HepG2 (cell line): ENCODE measurements at regions not wholly inside any gene's neighbourhood (a gene's known extent, or its start where the extent isn't known, plus 50 kb on each side); places are given as distances from the start of the nearest gene placed in this dataset.

ENCODE experiments used
- ATAC-seq: fragments of 200-7000 bp; cut with Tn5 transposase; 3 replicates; pipeline ENCODE4 v1.9.1; 2020; ENCODE audit warnings: mild to moderate bottlenecking, moderate library complexity
- BruUV-seq: library from RNA; stranded (reverse); fragments of 400-500 nt; replicated peaks from 2 replicates; lab custom pipeline; 2021; lab: Mats Ljungman, UMichigan
- CTCF ChIA-PET: fragments of 300-600 bp; formaldehyde crosslinking; extraction: SDS; loops from one replicate; lab custom pipeline; 2021; ENCODE audit warnings: low total read pairs, inconsistent platforms, low intra/inter-chr PET ratio; lab: Yijun Ruan, JAX
- POLR2A ChIA-PET: fragments of 350-600 bp; sonication (Branson Sonifier 250); formaldehyde crosslinking; loops from one replicate; lab custom pipeline; 2020; ENCODE audit warnings: antibody characterized with exemption, inconsistent platforms; lab: Yijun Ruan, JAX
- DNase-seq: peaks from one replicate; pipeline ENCODE4 v3.0.0-alpha.2; 2015; ENCODE audit warnings: low spot score
- FAIRE-seq: peaks from 3 replicates; lab custom pipeline; 2011; peaks lifted over from hg19 to GRCh38; lab: Jason Lieb, UNC
- H2AFZ ChIP-seq: one replicate; pipeline ENCODE4 v1.6.1; 2011; ENCODE audit warnings: low read length, inconsistent platforms
- H3K27ac ChIP-seq: fragments of 300-600 bp; 3 replicates; pipeline ENCODE4 v1.8.0; 2011; ENCODE audit warnings: mixed run types, mild to moderate bottlenecking, mixed read lengths, low read length, inconsistent platforms; ENCODE audit not compliant: insufficient read depth; ENCODE audit errors: extremely low read length
- H3K27me3 ChIP-seq, 2 experiments: fragments of 200-600 bp in 1 of 2; 2 replicates in 1 of 2; 3 replicates in 1 of 2; pipeline versions ENCODE4 v1.6.0 to v1.8.0; 2011; ENCODE audit warnings: low read length in 2 of 2, mild to moderate bottlenecking in 2 of 2, moderate library complexity in 2 of 2, inconsistent platforms in 1 of 2; ENCODE audit not compliant: insufficient read depth in 2 of 2, control insufficient read depth in 1 of 2
- H3K36me3 ChIP-seq, 2 experiments: fragments of 200-600 bp in 1 of 2; replicated peaks in 1 of 2; 2 replicates in 1 of 2; 3 replicates in 1 of 2; pipeline versions ENCODE4 v1.5.1 to v1.8.0; 2011; ENCODE audit warnings: low read length in 2 of 2, inconsistent platforms in 1 of 2; ENCODE audit not compliant: insufficient read depth in 2 of 2, control insufficient read depth in 1 of 2
- H3K4me1 ChIP-seq: 2 replicates; pipeline ENCODE4 v1.5.1; 2012; ENCODE audit warnings: low read length, inconsistent platforms; ENCODE audit not compliant: insufficient read depth
- H3K4me2 ChIP-seq: 2 replicates; pipeline ENCODE4 v1.6.0; 2011; ENCODE audit warnings: low read depth, low read length, inconsistent platforms
- H3K4me3 ChIP-seq, 3 experiments: fragments of 200-600 bp in 1 of 3; sonication (generic), shearing (Covaris generic) in 1 of 3; replicated peaks in 1 of 3; 2 replicates each; pipeline ENCODE4 v1.5.1; 2011 to 2016; ENCODE audit warnings: low read length in 3 of 3, inconsistent platforms in 2 of 3, low read depth in 2 of 3, mild to moderate bottlenecking in 2 of 3, control low read depth in 1 of 3, mixed read lengths in 1 of 3; ENCODE audit not compliant: insufficient read depth in 1 of 3
- H3K79me2 ChIP-seq: one replicate; pipeline ENCODE4 v1.6.1; 2011; ENCODE audit warnings: low read length, inconsistent platforms; ENCODE audit not compliant: insufficient read depth
- H3K9ac ChIP-seq: 2 replicates; pipeline ENCODE4 v1.6.0; 2011; ENCODE audit warnings: mild to moderate bottlenecking, low read depth, low read length, inconsistent platforms; ENCODE audit not compliant: insufficient read depth
- H3K9me3 ChIP-seq: 2 replicates; pipeline ENCODE4 v1.5.1; 2012; ENCODE audit warnings: mild to moderate bottlenecking, low read length
- H4K20me1 ChIP-seq: 2 replicates; pipeline ENCODE4 v1.6.0; 2011; ENCODE audit warnings: inconsistent platforms, mild to moderate bottlenecking, low read length, moderate library complexity; ENCODE audit not compliant: insufficient read depth
- DBP ChIP-seq: sonication (generic); formaldehyde crosslinking; IDR thresholded peaks from 2 replicates; pipeline ENCODE4 v1.4.0; 2020; ENCODE audit warnings: missing genetic modification reagents; ENCODE audit errors: not compliant biosample characterization
- NFIC ChIP-seq: IDR thresholded peaks from 2 replicates; pipeline ENCODE4 v1.6.1; 2012; ENCODE audit warnings: mild to moderate bottlenecking, low read length, inconsistent platforms
- PLRG1 ChIP-seq: fragments of 450-650 bp; conservative IDR thresholded peaks from 2 replicates; pipeline ENCODE4 v1.6.1; 2016
- SOX5 ChIP-seq: IDR thresholded peaks from 2 replicates; pipeline ENCODE4 v1.6.1; 2016; ENCODE audit warnings: borderline replicate concordance
- ZNF891 ChIP-seq: sonication (generic); formaldehyde crosslinking; IDR thresholded peaks from 2 replicates; pipeline ENCODE4 v1.5.0; 2020; ENCODE audit warnings: mild to moderate bottlenecking, missing genetic modification reagents
- WGBS: methylation state at CpG from one replicate; pipeline ENCODE4 v1.1.6; 2017; ENCODE audit warnings: low lambda C conversion rate; 5-methylcytosine and 5-hydroxymethylcytosine counted together
- in situ Hi-C: cut with HindIII; loops from 2 replicates; pipeline ENCODE4 v1.10.0; 2017; ENCODE audit warnings: low pct_unique_long_range_greater_than_20kb; ENCODE audit not compliant: extremely low pct_ligation_motif_present
- intact Hi-C: fragments of 100-400 bp; cut with micrococcal nuclease; formaldehyde crosslinking; loops from one replicate; pipeline ENCODE4 v1.10.0; 2022; ENCODE audit not compliant: unreplicated experiment
- TF ChIP-seq, protein P1 (sequence below): sonication (generic); formaldehyde crosslinking; IDR thresholded peaks from 2 replicates; pipeline ENCODE4 v1.4.0; 2020; ENCODE audit warnings: missing genetic modification reagents
- TF ChIP-seq, protein P2 (sequence below): sonication (generic); formaldehyde crosslinking; IDR thresholded peaks from 2 replicates; pipeline ENCODE4 v1.8.1; 2023; ENCODE audit warnings: missing genetic modification reagents, inconsistent platforms, borderline replicate concordance

- Histone ChIP-seq H3K36me3 (no peaks in the 10 kb centered on the region), H3K79me2 (no peaks in the 10 kb centered on the region), H3K9me3 (0 out of 2 replicates have a peak, but pooled peaks cover 5% of the 10 kb centered on the region), H3K27ac (no peak overlapping the region), H3K9ac (no peak overlapping the region), H4K20me1 (no peaks in the 10 kb centered on the region), H2AFZ (no peak overlapping the region), H3K27me3 (no peaks in the 10 kb centered on the region), H3K4me1 (no peaks in the 10 kb centered on the region), H3K4me3 (no peak overlapping the region), H3K4me2 (no peak overlapping the region)
- FAIRE-seq (no peak), ATAC-seq (peak; percentile 28; the same call in 2 of the 3 replicates), DNase-seq (no peak)
- BruUV-seq: no TSS peak
- in situ Hi-C loops (no loop called here), intact Hi-C loops (no loop called here)
- CTCF ChIA-PET: no interaction called here
- TF ChIP-seq DBP (CRISPR knock-in tag) (no peak), SOX5 (CRISPR knock-in tag) (no peak), NFIC (no peak), PLRG1 (no peak), ZNF891 (no peak)
- TF ChIP-seq, protein P1, sequence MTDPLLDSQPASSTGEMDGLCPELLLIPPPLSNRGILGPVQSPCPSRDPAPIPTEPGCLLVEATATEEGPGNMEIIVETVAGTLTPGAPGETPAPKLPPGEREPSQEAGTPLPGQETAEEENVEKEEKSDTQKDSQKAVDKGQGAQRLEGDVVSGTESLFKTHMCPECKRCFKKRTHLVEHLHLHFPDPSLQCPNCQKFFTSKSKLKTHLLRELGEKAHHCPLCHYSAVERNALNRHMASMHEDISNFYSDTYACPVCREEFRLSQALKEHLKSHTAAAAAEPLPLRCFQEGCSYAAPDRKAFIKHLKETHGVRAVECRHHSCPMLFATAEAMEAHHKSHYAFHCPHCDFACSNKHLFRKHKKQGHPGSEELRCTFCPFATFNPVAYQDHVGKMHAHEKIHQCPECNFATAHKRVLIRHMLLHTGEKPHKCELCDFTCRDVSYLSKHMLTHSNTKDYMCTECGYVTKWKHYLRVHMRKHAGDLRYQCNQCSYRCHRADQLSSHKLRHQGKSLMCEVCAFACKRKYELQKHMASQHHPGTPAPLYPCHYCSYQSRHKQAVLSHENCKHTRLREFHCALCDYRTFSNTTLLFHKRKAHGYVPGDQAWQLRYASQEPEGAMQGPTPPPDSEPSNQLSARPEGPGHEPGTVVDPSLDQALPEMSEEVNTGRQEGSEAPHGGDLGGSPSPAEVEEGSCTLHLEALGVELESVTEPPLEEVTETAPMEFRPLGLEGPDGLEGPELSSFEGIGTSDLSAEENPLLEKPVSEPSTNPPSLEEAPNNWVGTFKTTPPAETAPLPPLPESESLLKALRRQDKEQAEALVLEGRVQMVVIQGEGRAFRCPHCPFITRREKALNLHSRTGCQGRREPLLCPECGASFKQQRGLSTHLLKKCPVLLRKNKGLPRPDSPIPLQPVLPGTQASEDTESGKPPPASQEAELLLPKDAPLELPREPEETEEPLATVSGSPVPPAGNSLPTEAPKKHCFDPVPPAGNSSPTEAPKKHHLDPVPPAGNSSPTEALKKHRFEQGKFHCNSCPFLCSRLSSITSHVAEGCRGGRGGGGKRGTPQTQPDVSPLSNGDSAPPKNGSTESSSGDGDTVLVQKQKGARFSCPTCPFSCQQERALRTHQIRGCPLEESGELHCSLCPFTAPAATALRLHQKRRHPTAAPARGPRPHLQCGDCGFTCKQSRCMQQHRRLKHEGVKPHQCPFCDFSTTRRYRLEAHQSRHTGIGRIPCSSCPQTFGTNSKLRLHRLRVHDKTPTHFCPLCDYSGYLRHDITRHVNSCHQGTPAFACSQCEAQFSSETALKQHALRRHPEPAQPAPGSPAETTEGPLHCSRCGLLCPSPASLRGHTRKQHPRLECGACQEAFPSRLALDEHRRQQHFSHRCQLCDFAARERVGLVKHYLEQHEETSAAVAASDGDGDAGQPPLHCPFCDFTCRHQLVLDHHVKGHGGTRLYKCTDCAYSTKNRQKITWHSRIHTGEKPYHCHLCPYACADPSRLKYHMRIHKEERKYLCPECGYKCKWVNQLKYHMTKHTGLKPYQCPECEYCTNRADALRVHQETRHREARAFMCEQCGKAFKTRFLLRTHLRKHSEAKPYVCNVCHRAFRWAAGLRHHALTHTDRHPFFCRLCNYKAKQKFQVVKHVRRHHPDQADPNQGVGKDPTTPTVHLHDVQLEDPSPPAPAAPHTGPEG (CRISPR knock-in tag): no peak
- TF ChIP-seq, protein P2, sequence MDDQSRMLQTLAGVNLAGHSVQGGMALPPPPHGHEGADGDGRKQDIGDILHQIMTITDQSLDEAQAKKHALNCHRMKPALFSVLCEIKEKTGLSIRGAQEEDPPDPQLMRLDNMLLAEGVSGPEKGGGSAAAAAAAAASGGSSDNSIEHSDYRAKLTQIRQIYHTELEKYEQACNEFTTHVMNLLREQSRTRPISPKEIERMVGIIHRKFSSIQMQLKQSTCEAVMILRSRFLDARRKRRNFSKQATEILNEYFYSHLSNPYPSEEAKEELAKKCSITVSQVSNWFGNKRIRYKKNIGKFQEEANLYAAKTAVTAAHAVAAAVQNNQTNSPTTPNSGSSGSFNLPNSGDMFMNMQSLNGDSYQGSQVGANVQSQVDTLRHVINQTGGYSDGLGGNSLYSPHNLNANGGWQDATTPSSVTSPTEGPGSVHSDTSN (CRISPR knock-in tag): no peak
- POLR2A ChIA-PET: no interaction called here
- 4% methylated on average over 5 of the region's 5 CpGs for WGBS
Observed at GRCh38 chr3:106263011-106263410, 394.2 kb upstream of the CBLB start.
